Fibroblast of lung (primary cell): ENCODE measurements at regions not wholly inside any gene's neighbourhood (a gene's known extent, or its start where the extent isn't known, plus 50 kb on each side); places are given as distances from the start of the nearest gene placed in this dataset.

Experiments used
- CTCF ChIP-seq, 2 donors: IDR thresholded peaks in 1 of 2; conservative IDR thresholded peaks in 1 of 2; 1 replicate in 1 of 2; 2 replicates in 1 of 2; pipeline ENCODE4 v1.5.1; 2011 to 2012; ENCODE audit warnings: low read length in 2 of 2, control low read depth in 1 of 2, inconsistent platforms in 1 of 2, low read depth in 1 of 2, mild to moderate bottlenecking in 1 of 2
- EZH2 ChIP-seq: IDR thresholded peaks from 2 replicates; pipeline ENCODE4 v1.5.1; 2012; ENCODE audit warnings: low read length, control low read depth, mild to moderate bottlenecking; ENCODE audit errors: missing control alignments

GRCh38 chr1:4319496-4319895 lies 334.9 kb upstream of the AJAP1 start:
- TF ChIP-seq CTCF (conservative IDR thresholded peaks at IDR 0.05 in 1 of 2, IDR thresholded peaks at IDR 0.05 in 1 of 2; ENCODE audit: low read depth in 1 of 2, low read length in 2 of 2) (no peak), EZH2 (no peak)
